ENCODE measurements at regions not wholly inside any gene's neighbourhood (a gene's known extent, or its start where the extent isn't known, plus 50 kb on each side); places are given as distances from the start of the nearest gene placed in this dataset.

DNA sequence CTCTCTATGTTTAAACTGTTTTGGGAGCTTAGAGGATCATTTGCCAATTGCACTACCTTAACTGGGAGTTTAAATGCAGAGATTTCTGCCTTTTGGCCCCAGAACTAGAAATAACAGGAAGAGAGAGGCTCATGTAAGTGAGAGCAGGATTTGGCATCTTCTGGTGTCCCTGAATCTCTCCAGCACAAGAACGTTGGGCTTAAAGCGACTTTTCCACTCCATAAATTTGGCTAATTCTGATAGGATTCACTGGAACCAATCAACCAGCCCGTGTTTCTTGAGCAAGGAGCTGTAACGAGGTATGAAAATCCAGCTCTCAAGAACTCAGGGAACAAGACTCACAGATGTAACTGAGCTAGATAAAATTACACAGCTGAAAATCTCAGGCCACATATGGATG lies 181.0 kb downstream of the C1D start:
- Mint-ChIP-seq H3K4me1 (ENCODE audit: low read depth, unreplicated experiment) (no peaks in the 10 kb centered on the region), H3K9me3 (ENCODE audit: unreplicated experiment) (peaks cover 5% of the 10 kb centered on the region), H3K27me3 (ENCODE audit: insufficient read depth, unreplicated experiment) (no peaks in the 10 kb centered on the region), H3K4me3 (ENCODE audit: unreplicated experiment) (no peak overlapping the region), H3K27ac (ENCODE audit: unreplicated experiment) (no peak overlapping the region), H3K36me3 (ENCODE audit: insufficient read depth, unreplicated experiment) (no peaks in the 10 kb centered on the region)
- no TSS peak for BruUV-seq (replicated peaks)
- Histone ChIP-seq H3K4me3 (ENCODE audit: low read depth, low read length) (no peak overlapping the region), H3K9me3 (no peaks in the 10 kb centered on the region), H3K36me3 (ENCODE audit: control insufficient read depth, insufficient read depth, low read length) (no peaks in the 10 kb centered on the region), H3K27me3 (replicated peaks; ENCODE audit: control insufficient read depth, insufficient read depth, low read length) (no peaks in the 10 kb centered on the region; the same call in 1 of the 2 replicates), H3K4me1 (no peaks in the 10 kb centered on the region)
- no peak for DNase-seq
- intact Hi-C loops (cut with micrococcal nuclease; ENCODE audit: unreplicated experiment): no loop called here
- ChIA-PET POLR2A (no interaction called here), CTCF (no interaction called here)
- TF ChIP-seq, protein P1, sequence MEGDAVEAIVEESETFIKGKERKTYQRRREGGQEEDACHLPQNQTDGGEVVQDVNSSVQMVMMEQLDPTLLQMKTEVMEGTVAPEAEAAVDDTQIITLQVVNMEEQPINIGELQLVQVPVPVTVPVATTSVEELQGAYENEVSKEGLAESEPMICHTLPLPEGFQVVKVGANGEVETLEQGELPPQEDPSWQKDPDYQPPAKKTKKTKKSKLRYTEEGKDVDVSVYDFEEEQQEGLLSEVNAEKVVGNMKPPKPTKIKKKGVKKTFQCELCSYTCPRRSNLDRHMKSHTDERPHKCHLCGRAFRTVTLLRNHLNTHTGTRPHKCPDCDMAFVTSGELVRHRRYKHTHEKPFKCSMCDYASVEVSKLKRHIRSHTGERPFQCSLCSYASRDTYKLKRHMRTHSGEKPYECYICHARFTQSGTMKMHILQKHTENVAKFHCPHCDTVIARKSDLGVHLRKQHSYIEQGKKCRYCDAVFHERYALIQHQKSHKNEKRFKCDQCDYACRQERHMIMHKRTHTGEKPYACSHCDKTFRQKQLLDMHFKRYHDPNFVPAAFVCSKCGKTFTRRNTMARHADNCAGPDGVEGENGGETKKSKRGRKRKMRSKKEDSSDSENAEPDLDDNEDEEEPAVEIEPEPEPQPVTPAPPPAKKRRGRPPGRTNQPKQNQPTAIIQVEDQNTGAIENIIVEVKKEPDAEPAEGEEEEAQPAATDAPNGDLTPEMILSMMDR (IDR thresholded peaks at IDR 0.05; ENCODE audit: insufficient read depth in 1 of 2, low read depth in 1 of 2, low read length in 1 of 2, severe bottlenecking in 1 of 2, unreplicated experiment in 1 of 2): no peak

DNA sequence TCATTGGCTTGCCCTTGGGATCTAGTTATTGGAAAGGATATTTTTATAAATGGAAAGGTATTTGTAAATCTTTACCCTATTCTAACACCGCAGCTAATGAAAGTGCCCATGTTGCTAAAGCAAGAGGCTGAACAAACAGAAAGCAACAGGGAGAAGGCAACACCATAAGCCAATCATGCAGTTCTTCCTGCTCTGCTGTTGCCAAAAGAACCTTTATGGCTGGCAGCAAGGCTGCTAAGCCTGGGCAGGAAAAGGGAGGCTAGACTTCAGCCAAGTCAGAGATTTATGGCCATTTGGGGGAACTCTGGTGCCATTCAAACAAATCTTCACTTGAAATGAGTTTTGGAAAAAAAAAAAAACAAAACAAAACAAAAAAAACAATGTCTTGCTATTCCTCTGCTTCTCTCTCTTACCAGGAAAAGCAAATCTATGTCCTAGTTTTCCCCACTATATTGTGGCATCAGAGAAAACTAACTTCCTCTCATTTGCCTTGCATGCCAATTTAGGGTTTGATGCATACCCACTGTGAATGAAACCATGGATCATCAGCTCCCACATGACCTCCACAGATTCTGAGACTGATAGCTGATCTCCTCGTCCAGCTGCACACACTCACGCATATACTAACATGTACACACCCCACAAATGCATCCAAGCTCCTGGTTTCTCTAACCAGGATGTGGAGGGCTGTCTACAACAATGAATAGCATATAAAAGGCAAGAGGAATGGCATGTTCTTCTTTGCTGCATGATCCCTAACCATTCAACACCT lies 179.3 kb downstream of the C1D start:
- no peak for DNase-seq
- intact Hi-C loops (cut with micrococcal nuclease; ENCODE audit: unreplicated experiment): no loop called here
- Histone ChIP-seq H3K4me3 (ENCODE audit: low read depth, low read length) (no peak overlapping the region), H3K4me1 (no peaks in the 10 kb centered on the region), H3K36me3 (ENCODE audit: control insufficient read depth, insufficient read depth, low read length) (no peaks in the 10 kb centered on the region), H3K27me3 (replicated peaks; ENCODE audit: control insufficient read depth, insufficient read depth, low read length) (no peaks in the 10 kb centered on the region; the same call in 1 of the 2 replicates), H3K9me3 (no peaks in the 10 kb centered on the region)
- POLR2A ChIA-PET: no interaction called here
- peaks cover 15% of the 10 kb centered on the region for H3K9me3 Mint-ChIP-seq (ENCODE audit: unreplicated experiment)
- H3K4me1 Mint-ChIP-seq (ENCODE audit: low read depth, unreplicated experiment): no peaks in the 10 kb centered on the region
- no peak overlapping the region for H3K27ac Mint-ChIP-seq (ENCODE audit: unreplicated experiment)
- no peak overlapping the region for H3K4me3 Mint-ChIP-seq (ENCODE audit: unreplicated experiment)
- no peaks in the 10 kb centered on the region for H3K36me3 Mint-ChIP-seq (ENCODE audit: insufficient read depth, unreplicated experiment)
- H3K27me3 Mint-ChIP-seq (ENCODE audit: insufficient read depth, unreplicated experiment): no peaks in the 10 kb centered on the region
- CTCF ChIA-PET: no interaction called here
- BruUV-seq (replicated peaks): no TSS peak
- TF ChIP-seq, protein P1 (IDR thresholded peaks at IDR 0.05; ENCODE audit: insufficient read depth in 1 of 2, low read depth in 1 of 2, low read length in 1 of 2, severe bottlenecking in 1 of 2, unreplicated experiment in 1 of 2): no peak

DNA sequence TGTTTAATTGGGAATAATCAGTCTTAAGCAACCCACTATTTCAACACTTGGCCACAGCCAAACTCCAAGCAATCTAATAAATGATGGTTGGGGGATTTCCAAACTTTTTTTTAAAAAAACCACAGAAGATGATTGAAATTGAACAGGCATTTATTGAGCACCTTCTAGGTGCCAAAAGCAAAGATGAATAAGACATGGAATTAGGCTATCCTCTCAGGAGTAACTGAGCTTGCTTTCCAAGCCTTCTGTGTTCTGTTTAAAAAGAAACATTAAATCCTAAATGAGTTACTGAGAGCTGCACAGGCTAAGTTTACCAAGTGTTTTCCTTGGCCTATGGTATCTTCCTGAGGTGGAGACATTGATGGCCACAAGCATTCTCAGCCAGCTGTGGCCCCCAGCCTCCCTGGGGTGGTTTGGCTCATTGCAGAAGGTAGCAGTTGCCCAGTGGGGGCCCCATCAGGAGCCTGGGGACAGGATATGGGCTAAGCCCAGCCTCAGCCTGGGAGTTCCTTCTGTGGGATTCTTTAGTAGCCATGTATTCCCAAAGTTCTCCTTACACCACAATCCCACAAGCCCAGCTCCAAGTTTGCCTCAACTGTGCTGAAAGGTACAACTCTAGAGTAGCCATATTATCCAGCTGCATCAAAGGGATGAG lies 174.3 kb downstream of the C1D start:
- H3K27ac Mint-ChIP-seq (ENCODE audit: unreplicated experiment): no peak overlapping the region
- CTCF ChIA-PET: no interaction called here
- H3K27me3 Mint-ChIP-seq (ENCODE audit: insufficient read depth, unreplicated experiment): no peaks in the 10 kb centered on the region

More for the DNA sequence above, 174.3 kb downstream of the C1D start:
- no peak for DNase-seq
- H3K36me3 Mint-ChIP-seq (ENCODE audit: insufficient read depth, unreplicated experiment): peaks cover 12% of the 10 kb centered on the region
- Histone ChIP-seq H3K27me3 (replicated peaks; ENCODE audit: control insufficient read depth, insufficient read depth, low read length) (no peaks in the 10 kb centered on the region; the same call in 1 of the 2 replicates), H3K4me3 (ENCODE audit: low read depth, low read length) (no peak overlapping the region), H3K36me3 (ENCODE audit: control insufficient read depth, insufficient read depth, low read length) (no peaks in the 10 kb centered on the region), H3K4me1 (peaks cover 37% of the 10 kb centered on the region), H3K9me3 (peaks cover 20% of the 10 kb centered on the region)
- intact Hi-C loops (cut with micrococcal nuclease; ENCODE audit: unreplicated experiment): no loop called here
- no peak overlapping the region for H3K4me3 Mint-ChIP-seq (ENCODE audit: unreplicated experiment)
- POLR2A ChIA-PET: no interaction called here
- peaks cover 18% of the 10 kb centered on the region for H3K4me1 Mint-ChIP-seq (ENCODE audit: low read depth, unreplicated experiment)
- TF ChIP-seq, protein P1 (IDR thresholded peaks at IDR 0.05; ENCODE audit: insufficient read depth in 1 of 2, low read depth in 1 of 2, low read length in 1 of 2, severe bottlenecking in 1 of 2, unreplicated experiment in 1 of 2): no peak
- peaks cover 28% of the 10 kb centered on the region for H3K9me3 Mint-ChIP-seq (ENCODE audit: unreplicated experiment)
- no TSS peak for BruUV-seq (replicated peaks)
